Gastroesophageal sphincter (tissue), 3 donors: ENCODE measurements at regions not wholly inside any gene's neighbourhood (a gene's known extent, or its start where the extent isn't known, plus 50 kb on each side); places are given as distances from the start of the nearest gene placed in this dataset.

Experiments used
- POLR2A ChIP-seq, 2 donors: fragments of 450-650 bp; IDR thresholded peaks; one replicate each; pipeline ENCODE4 v1.6.1; 2017; ENCODE audit warnings: antibody characterized with exemption in 2 of 2, mild to moderate bottlenecking in 2 of 2, moderate library complexity in 1 of 2
- POLR2AphosphoS5 ChIP-seq: sonication (generic); formaldehyde crosslinking; IDR thresholded peaks from one replicate; pipeline ENCODE4 v1.6.1; 2017; ENCODE audit warnings: antibody characterized with exemption
- TF ChIP-seq, protein P1 (sequence below), 4 experiments: fragments of 200-600 bp in 2 of 4; fragments of 450-650 bp in 2 of 4; sonication (generic) in 1 of 4; IDR thresholded peaks; one replicate each; pipeline ENCODE4 v1.5.1; 2017 to 2019; ENCODE audit warnings: antibody characterized with exemption in 4 of 4, mild to moderate bottlenecking in 2 of 4, moderate library complexity in 2 of 4

DNA sequence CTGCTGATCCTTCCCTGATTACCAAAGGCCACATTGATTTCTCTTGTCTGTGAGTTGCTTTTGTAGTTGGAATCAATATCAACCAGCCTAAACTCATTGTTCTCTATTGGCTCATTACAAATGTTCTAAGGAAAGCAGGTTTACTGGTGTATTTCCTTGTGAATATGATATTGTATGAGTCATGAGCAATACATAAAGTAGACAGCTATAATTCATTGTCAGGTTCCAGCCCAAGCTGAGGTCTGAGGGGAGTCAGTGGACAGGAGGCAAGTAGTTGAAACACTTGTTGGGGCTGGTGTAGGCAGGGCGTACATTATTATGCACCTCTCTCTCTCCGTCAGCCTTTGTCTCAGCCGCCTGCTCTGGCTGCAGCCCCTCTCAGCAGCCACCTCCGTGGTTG, 451.7 kb downstream of the IPMK start:
- TF ChIP-seq POLR2A (IDR thresholded peaks at IDR 0.05) (no peak), POLR2AphosphoS5 (no peak)
- TF ChIP-seq, protein P1, sequence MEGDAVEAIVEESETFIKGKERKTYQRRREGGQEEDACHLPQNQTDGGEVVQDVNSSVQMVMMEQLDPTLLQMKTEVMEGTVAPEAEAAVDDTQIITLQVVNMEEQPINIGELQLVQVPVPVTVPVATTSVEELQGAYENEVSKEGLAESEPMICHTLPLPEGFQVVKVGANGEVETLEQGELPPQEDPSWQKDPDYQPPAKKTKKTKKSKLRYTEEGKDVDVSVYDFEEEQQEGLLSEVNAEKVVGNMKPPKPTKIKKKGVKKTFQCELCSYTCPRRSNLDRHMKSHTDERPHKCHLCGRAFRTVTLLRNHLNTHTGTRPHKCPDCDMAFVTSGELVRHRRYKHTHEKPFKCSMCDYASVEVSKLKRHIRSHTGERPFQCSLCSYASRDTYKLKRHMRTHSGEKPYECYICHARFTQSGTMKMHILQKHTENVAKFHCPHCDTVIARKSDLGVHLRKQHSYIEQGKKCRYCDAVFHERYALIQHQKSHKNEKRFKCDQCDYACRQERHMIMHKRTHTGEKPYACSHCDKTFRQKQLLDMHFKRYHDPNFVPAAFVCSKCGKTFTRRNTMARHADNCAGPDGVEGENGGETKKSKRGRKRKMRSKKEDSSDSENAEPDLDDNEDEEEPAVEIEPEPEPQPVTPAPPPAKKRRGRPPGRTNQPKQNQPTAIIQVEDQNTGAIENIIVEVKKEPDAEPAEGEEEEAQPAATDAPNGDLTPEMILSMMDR (IDR thresholded peaks at IDR 0.05), result no peak
